HCT116 (cell line): ENCODE measurements at regions not wholly inside any gene's neighbourhood (a gene's known extent, or its start where the extent isn't known, plus 50 kb on each side); places are given as distances from the start of the nearest gene placed in this dataset.
A peak's percentile ranks its signal among the peaks of the same experiment; 100 is the strongest.

Experiments
- ATAC-seq: fragments of 200-7000 bp; cut with Tn5 transposase; 2 replicates; pipeline ENCODE4 v1.9.1; 2020; ENCODE audit warnings: mild to moderate bottlenecking, moderate library complexity
- BruUV-seq: library from RNA; stranded (reverse); fragments of 400-500 nt; replicated peaks from 2 replicates; lab custom pipeline; 2021; lab: Mats Ljungman, UMichigan
- CTCF ChIA-PET: fragments of 300-600 bp; sonication (Branson Sonifier 250); formaldehyde crosslinking; loops from one replicate; lab custom pipeline; 2021; ENCODE audit warnings: antibody characterized with exemption; lab: Charles Lee
- POLR2A ChIA-PET: fragments of 300-600, 350-600 bp; sonication (Branson Sonifier 250); formaldehyde crosslinking; loops from one replicate; lab custom pipeline; 2021; ENCODE audit warnings: antibody characterized with exemption; lab: Charles Lee
- RAD21 ChIA-PET, 2 experiments: fragments of 300-600 bp; sonication (Branson Sonifier 250); formaldehyde crosslinking; loops; one replicate each; lab custom pipeline; 2023; ENCODE audit warnings: low total read pairs in 2 of 2; ENCODE audit not compliant: uncharacterized antibody in 2 of 2, unreplicated experiment in 2 of 2, low non-redundant PET in 1 of 2; lab: Charles Lee
- DNase-seq: peaks from one replicate; pipeline ENCODE4 v3.0.0-alpha.2; 2010; ENCODE audit warnings: low read depth, low spot score
- H2AFZ ChIP-seq: fragments of 200-600 bp; shearing (Covaris generic), sonication (generic); 2 replicates; pipeline ENCODE4 v1.6.1; 2017; ENCODE audit warnings: low read depth, mixed run types, mixed read lengths, antibody characterized with exemption, low read length; ENCODE audit not compliant: poor library complexity, severe bottlenecking
- H3K27ac ChIP-seq: 2 replicates; pipeline ENCODE4 v1.5.1; 2012; ENCODE audit warnings: low read depth, low read length
- H3K27me3 ChIP-seq: fragments of 200-600 bp; sonication (generic); 2 replicates; pipeline ENCODE4 v1.6.1; 2016; ENCODE audit warnings: mixed run types, low read length, mixed read lengths; ENCODE audit not compliant: insufficient read depth
- H3K36me3 ChIP-seq, 2 experiments: fragments of 200-500 bp in 1 of 2; fragments of 200-600 bp in 1 of 2; sonication (Bioruptor generic) in 1 of 2; sonication (generic) in 1 of 2; 2 replicates each; pipeline versions ENCODE4 v1.5.1 to v1.6.1; 2014 to 2016; ENCODE audit warnings: low read length in 2 of 2, inconsistent platforms in 1 of 2, mixed read lengths in 1 of 2, mixed run types in 1 of 2; ENCODE audit not compliant: insufficient read depth in 2 of 2, control insufficient read depth in 1 of 2
- H3K4me1 ChIP-seq, 2 experiments: fragments of 200-600 bp in 1 of 2; sonication (generic) in 1 of 2; 2 replicates each; pipeline versions ENCODE4 v1.5.1 to v1.6.1; 2012 to 2017; ENCODE audit warnings: low read length in 2 of 2, inconsistent platforms in 1 of 2, mild to moderate bottlenecking in 1 of 2, mixed read lengths in 1 of 2, mixed run types in 1 of 2, moderate library complexity in 1 of 2; ENCODE audit not compliant: insufficient read depth in 2 of 2, control insufficient read depth in 1 of 2
- H3K4me2 ChIP-seq: fragments of 200-600 bp; sonication (generic); 2 replicates; pipeline ENCODE4 v1.6.1; 2017; ENCODE audit warnings: mixed run types, low read length, mixed read lengths
- H3K4me3 ChIP-seq, 2 experiments: fragments of 200-600 bp in 1 of 2; sonication (generic) in 1 of 2; replicated peaks in 1 of 2; 2 replicates each; pipeline ENCODE4 v1.5.1; 2011 to 2016; ENCODE audit warnings: low read length in 2 of 2, control low read depth in 1 of 2, low read depth in 1 of 2, mild to moderate bottlenecking in 1 of 2, mixed read lengths in 1 of 2, mixed run types in 1 of 2
- H3K79me2 ChIP-seq: fragments of 200-600 bp; sonication (generic); 2 replicates; pipeline ENCODE4 v1.6.1; 2017; ENCODE audit warnings: mild to moderate bottlenecking, mixed run types, low read length, moderate library complexity, mixed read lengths; ENCODE audit not compliant: insufficient read depth
- H3K9ac ChIP-seq: fragments of 200-600 bp; sonication (generic); 2 replicates; pipeline ENCODE4 v1.6.1; 2016; ENCODE audit warnings: low read length, mixed read lengths
- H3K9me2 ChIP-seq: fragments of 200-600 bp; sonication (generic), shearing (Covaris generic); 2 replicates; pipeline ENCODE4 v1.6.1; 2017; ENCODE audit warnings: mixed run types, mild to moderate bottlenecking, moderate library complexity; ENCODE audit not compliant: insufficient read depth
- H3K9me3 ChIP-seq, 2 experiments: fragments of 200-500 bp in 1 of 2; fragments of 200-600 bp in 1 of 2; sonication (Bioruptor generic) in 1 of 2; sonication (generic) in 1 of 2; 2 replicates each; pipeline ENCODE4 v1.6.1; 2014 to 2017; ENCODE audit warnings: low read length in 2 of 2, mixed read lengths in 2 of 2, inconsistent platforms in 1 of 2, low read depth in 1 of 2, mild to moderate bottlenecking in 1 of 2, mixed run types in 1 of 2, moderate library complexity in 1 of 2; ENCODE audit not compliant: control insufficient read depth in 1 of 2, insufficient read depth in 1 of 2
- H4K20me1 ChIP-seq: fragments of 200-600 bp; sonication (generic), shearing (Covaris generic); 2 replicates; pipeline ENCODE4 v1.6.1; 2017; ENCODE audit warnings: mixed run types, mild to moderate bottlenecking, moderate library complexity; ENCODE audit not compliant: insufficient read depth
- CBX3 ChIP-seq: IDR thresholded peaks from 2 replicates; pipeline ENCODE4 v1.6.1; 2012; ENCODE audit warnings: low read depth
- CEBPB ChIP-seq: IDR thresholded peaks from 2 replicates; pipeline ENCODE4 v1.6.1; 2012; ENCODE audit warnings: low read depth
- EZH2 ChIP-seq: fragments of 200-600 bp; sonication (generic); IDR thresholded peaks from 2 replicates; pipeline ENCODE4 v1.6.1; 2017; ENCODE audit warnings: antibody characterized with exemption, mixed run types
- EZH2phosphoT487 ChIP-seq: fragments of 200-600 bp; IDR thresholded peaks from 2 replicates; pipeline ENCODE4 v1.6.1; 2018; ENCODE audit warnings: antibody characterized with exemption, borderline replicate concordance
- FOSL1 ChIP-seq: IDR thresholded peaks from 2 replicates; pipeline ENCODE4 v1.6.1; 2012; ENCODE audit warnings: low read depth
- POLR2A ChIP-seq: IDR thresholded peaks from 2 replicates; pipeline ENCODE4 v1.7.0; 2011; ENCODE audit warnings: borderline replicate concordance; ENCODE audit not compliant: insufficient read depth, insufficient read length; ENCODE audit errors: extremely low read depth
- POLR2AphosphoS5 ChIP-seq: IDR thresholded peaks from 2 replicates; pipeline ENCODE4 v1.6.1; 2011; ENCODE audit warnings: mild to moderate bottlenecking, low read depth, low read length, moderate library complexity
- RAD21 ChIP-seq: IDR thresholded peaks from 2 replicates; pipeline ENCODE4 v1.6.1; 2012; ENCODE audit warnings: low read depth, mild to moderate bottlenecking
- SP1 ChIP-seq: IDR thresholded peaks from 2 replicates; pipeline ENCODE4 v1.6.1; 2012; ENCODE audit warnings: low read depth
- SRF ChIP-seq: IDR thresholded peaks from 2 replicates; pipeline ENCODE4 v1.6.1; 2012; ENCODE audit warnings: low read depth
- ZFX ChIP-seq: fragments of 450-650 bp; IDR thresholded peaks from 2 replicates; pipeline ENCODE4 v1.6.1; 2017
- intact Hi-C: fragments of 100-400 bp; cut with micrococcal nuclease; formaldehyde crosslinking; loops from 2 replicates; pipeline ENCODE4 v1.10.0; 2022
- TF ChIP-seq, protein P1 (sequence below): IDR thresholded peaks from 2 replicates; pipeline ENCODE4 v1.6.1; 2012
- TF ChIP-seq, protein P2 (sequence below), 3 experiments: fragments of 200-600 bp in 1 of 3; sonication (generic) in 1 of 3; IDR thresholded peaks in 2 of 3; conservative IDR thresholded peaks in 1 of 3; 2 replicates each; pipeline ENCODE4 v1.5.1; 2012 to 2017; ENCODE audit warnings: low read depth in 2 of 3, low read length in 2 of 3, antibody characterized with exemption in 1 of 3, borderline replicate concordance in 1 of 3, control low read depth in 1 of 3, mild to moderate bottlenecking in 1 of 3, mixed read lengths in 1 of 3, mixed run types in 1 of 3, moderate library complexity in 1 of 3; ENCODE audit not compliant: insufficient read depth in 1 of 3
- TF ChIP-seq, protein P3 (sequence below): IDR thresholded peaks from 2 replicates; pipeline ENCODE4 v1.6.1; 2012
- TF ChIP-seq, protein P4 (sequence below): IDR thresholded peaks from 2 replicates; pipeline ENCODE4 v1.6.1; 2011; ENCODE audit warnings: mild to moderate bottlenecking, low read length, moderate library complexity; ENCODE audit not compliant: insufficient replicate concordance; ENCODE audit errors: extremely low read depth

DNA sequence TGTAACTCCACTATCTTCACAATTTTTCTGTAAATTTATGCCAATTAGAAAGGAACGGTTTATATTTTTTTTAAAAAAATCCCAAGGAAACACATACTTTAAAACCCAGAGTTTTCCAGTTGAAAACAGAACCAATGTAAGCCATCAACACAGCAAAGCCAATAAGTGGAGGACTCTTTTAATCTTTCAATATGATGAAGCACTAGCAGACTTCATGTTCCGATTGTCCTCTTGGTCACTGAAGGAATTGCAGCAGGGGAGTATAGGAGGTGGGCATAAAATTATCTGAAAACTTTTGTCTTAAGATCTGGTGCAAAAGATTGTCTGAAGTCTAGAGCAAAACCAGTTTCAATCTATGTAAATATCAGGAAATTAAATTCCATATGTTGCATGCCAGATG, 102.1 kb upstream of the PAPPA start:
- no peak overlapping the region for H2AFZ ChIP-seq
- ChIA-PET RAD21 (no interaction called here), CTCF (no interaction called here), POLR2A (no interaction called here)
- no peak overlapping the region for H3K4me3 ChIP-seq
- H3K36me3 ChIP-seq, result no peaks in the 10 kb centered on the region
- H3K9me3 ChIP-seq, result no peaks in the 10 kb centered on the region
- ATAC-seq, result no peak
- no peak overlapping the region for H3K9ac ChIP-seq
- no peak overlapping the region for H3K27ac ChIP-seq
- no peaks in the 10 kb centered on the region for H3K4me1 ChIP-seq
- intact Hi-C loops, result no loop called here
- no peaks in the 10 kb centered on the region for H3K9me2 ChIP-seq
- no peak overlapping the region for H3K4me2 ChIP-seq
- no peak for DNase-seq
- no peaks in the 10 kb centered on the region for H4K20me1 ChIP-seq
- H3K27me3 ChIP-seq, result peaks cover 23% of the 10 kb centered on the region; the same call in 1 of the 2 replicates
- no peaks in the 10 kb centered on the region for H3K79me2 ChIP-seq
- no TSS peak for BruUV-seq
- TF ChIP-seq, protein P1, sequence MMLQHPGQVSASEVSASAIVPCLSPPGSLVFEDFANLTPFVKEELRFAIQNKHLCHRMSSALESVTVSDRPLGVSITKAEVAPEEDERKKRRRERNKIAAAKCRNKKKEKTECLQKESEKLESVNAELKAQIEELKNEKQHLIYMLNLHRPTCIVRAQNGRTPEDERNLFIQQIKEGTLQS, result no peak
- no peak for TF ChIP-seq ZFX
- no peak for TF ChIP-seq POLR2AphosphoS5
- no peak for TF ChIP-seq CBX3
- TF ChIP-seq, protein P2, sequence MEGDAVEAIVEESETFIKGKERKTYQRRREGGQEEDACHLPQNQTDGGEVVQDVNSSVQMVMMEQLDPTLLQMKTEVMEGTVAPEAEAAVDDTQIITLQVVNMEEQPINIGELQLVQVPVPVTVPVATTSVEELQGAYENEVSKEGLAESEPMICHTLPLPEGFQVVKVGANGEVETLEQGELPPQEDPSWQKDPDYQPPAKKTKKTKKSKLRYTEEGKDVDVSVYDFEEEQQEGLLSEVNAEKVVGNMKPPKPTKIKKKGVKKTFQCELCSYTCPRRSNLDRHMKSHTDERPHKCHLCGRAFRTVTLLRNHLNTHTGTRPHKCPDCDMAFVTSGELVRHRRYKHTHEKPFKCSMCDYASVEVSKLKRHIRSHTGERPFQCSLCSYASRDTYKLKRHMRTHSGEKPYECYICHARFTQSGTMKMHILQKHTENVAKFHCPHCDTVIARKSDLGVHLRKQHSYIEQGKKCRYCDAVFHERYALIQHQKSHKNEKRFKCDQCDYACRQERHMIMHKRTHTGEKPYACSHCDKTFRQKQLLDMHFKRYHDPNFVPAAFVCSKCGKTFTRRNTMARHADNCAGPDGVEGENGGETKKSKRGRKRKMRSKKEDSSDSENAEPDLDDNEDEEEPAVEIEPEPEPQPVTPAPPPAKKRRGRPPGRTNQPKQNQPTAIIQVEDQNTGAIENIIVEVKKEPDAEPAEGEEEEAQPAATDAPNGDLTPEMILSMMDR (IDR thresholded peaks at IDR 0.05 in 2 of 3, conservative IDR thresholded peaks at IDR 0.05 in 1 of 3; ENCODE audit: borderline replicate concordance in 1 of 3, insufficient read depth in 1 of 3, low read depth in 2 of 3, low read length in 2 of 3), result peak in 2 of 3 experiments; percentile 9 to 19; a peak in 1 of 6 replicates

DNA sequence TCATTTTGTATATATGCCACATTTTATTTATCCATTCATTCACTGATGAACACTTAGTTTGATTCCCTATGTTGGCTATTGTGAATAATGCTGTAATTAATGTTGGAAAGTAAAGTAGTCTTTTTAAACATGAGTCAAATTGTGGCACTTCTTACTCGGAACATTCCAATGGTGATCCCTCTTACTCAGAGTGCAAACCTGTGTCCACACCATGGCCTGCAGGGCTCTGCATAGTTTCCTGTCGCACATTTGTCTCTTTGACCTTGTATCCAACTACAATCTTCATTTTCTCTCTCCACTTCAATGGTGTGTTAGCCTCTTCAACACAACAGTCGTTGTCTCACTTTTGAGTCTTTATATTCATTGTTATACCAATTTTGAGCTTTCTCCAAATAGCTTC, 98.1 kb upstream of the PAPPA start:
- ChIA-PET RAD21 (no interaction called here), POLR2A (no interaction called here), CTCF (no interaction called here)
- no peak for TF ChIP-seq SP1
- TF ChIP-seq POLR2A, result no peak
- TF ChIP-seq, protein P3, sequence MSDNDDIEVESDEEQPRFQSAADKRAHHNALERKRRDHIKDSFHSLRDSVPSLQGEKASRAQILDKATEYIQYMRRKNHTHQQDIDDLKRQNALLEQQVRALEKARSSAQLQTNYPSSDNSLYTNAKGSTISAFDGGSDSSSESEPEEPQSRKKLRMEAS, result no peak
- no peak for TF ChIP-seq EZH2
- no peak for TF ChIP-seq SRF
- no peak for TF ChIP-seq POLR2AphosphoS5
- no peak for TF ChIP-seq RAD21
- no peak for TF ChIP-seq FOSL1
- TF ChIP-seq EZH2phosphoT487, result no peak
- TF ChIP-seq, protein P4, sequence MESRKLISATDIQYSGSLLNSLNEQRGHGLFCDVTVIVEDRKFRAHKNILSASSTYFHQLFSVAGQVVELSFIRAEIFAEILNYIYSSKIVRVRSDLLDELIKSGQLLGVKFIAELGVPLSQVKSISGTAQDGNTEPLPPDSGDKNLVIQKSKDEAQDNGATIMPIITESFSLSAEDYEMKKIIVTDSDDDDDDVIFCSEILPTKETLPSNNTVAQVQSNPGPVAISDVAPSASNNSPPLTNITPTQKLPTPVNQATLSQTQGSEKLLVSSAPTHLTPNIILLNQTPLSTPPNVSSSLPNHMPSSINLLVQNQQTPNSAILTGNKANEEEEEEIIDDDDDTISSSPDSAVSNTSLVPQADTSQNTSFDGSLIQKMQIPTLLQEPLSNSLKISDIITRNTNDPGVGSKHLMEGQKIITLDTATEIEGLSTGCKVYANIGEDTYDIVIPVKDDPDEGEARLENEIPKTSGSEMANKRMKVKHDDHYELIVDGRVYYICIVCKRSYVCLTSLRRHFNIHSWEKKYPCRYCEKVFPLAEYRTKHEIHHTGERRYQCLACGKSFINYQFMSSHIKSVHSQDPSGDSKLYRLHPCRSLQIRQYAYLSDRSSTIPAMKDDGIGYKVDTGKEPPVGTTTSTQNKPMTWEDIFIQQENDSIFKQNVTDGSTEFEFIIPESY, result no peak
- no peak for TF ChIP-seq CEBPB
- TF ChIP-seq, protein P1, result no peak
- no peak overlapping the region for H3K4me2 ChIP-seq
- no peak for ATAC-seq
- H3K9me2 ChIP-seq, result no peaks in the 10 kb centered on the region
- no peak overlapping the region for H2AFZ ChIP-seq
- H3K9me3 ChIP-seq, result no peaks in the 10 kb centered on the region
- H3K36me3 ChIP-seq, result no peaks in the 10 kb centered on the region
- H3K79me2 ChIP-seq, result no peaks in the 10 kb centered on the region
- no TSS peak for BruUV-seq
- no peak overlapping the region for H3K27ac ChIP-seq
- no peak overlapping the region for H3K4me3 ChIP-seq
- intact Hi-C loops, result no loop called here
- H3K4me1 ChIP-seq, result no peaks in the 10 kb centered on the region
- peaks cover 9% of the 10 kb centered on the region; the same call in 1 of the 2 replicates for H3K27me3 ChIP-seq
- H4K20me1 ChIP-seq, result no peaks in the 10 kb centered on the region
- DNase-seq, result no peak
- H3K9ac ChIP-seq, result no peak overlapping the region
